ENCODE measurements at regions not wholly inside any gene's neighbourhood (a gene's known extent, or its start where the extent isn't known, plus 50 kb on each side); places are given as distances from the start of the nearest gene placed in this dataset.
"Not testable (repeated sequence)": the region's sequence is repeated elsewhere in the genome, so short reads cannot be mapped to it uniquely, and the experiment has no call there.

- H3K4me3 ChIP-seq (replicated peaks; ENCODE audit: insufficient read depth, low read length), result no peak overlapping the region
- no peak for DNase-seq (ENCODE audit: low read depth in 1 of 2, low spot score in 1 of 2)
- TF ChIP-seq REST (IDR thresholded peaks at IDR 0.05; ENCODE audit: insufficient replicate concordance, low read depth), result no peak
- no peak overlapping the region for H3K27ac ChIP-seq (replicated peaks)
- no peaks in the 10 kb centered on the region for H3K27me3 ChIP-seq (ENCODE audit: insufficient read depth, poor library complexity, severe bottlenecking)
These were observed 186.4 kb upstream of the NANOGP8 start for GRCh38 chr15:35271371-35272043.

- no peak overlapping the region for H3K4me3 ChIP-seq (replicated peaks; ENCODE audit: insufficient read depth, low read length)
- H3K27me3 ChIP-seq (ENCODE audit: insufficient read depth, poor library complexity, severe bottlenecking), result no peaks in the 10 kb centered on the region
- no peak for DNase-seq (ENCODE audit: low read depth in 1 of 2, low spot score in 1 of 2)
- no peak overlapping the region for H3K27ac ChIP-seq (replicated peaks)
- TF ChIP-seq GABPA (IDR thresholded peaks at IDR 0.05; ENCODE audit: low read depth) (no peak), CTCF (IDR thresholded peaks at IDR 0.05; ENCODE audit: insufficient read depth, low read length) (no peak), POLR2AphosphoS5 (IDR thresholded peaks at IDR 0.05; ENCODE audit: low read depth) (no peak), REST (IDR thresholded peaks at IDR 0.05; ENCODE audit: insufficient replicate concordance, low read depth) (no peak), SPI1 (IDR thresholded peaks at IDR 0.05; ENCODE audit: borderline replicate concordance, low read depth) (no peak)
These were observed 175.8 kb upstream of the NANOGP8 start for GRCh38 chr15:35260941-35261340.

- not testable (repeated sequence) for DNase-seq (ENCODE audit: low read depth in 1 of 2, low spot score in 1 of 2); H3K27ac ChIP-seq (replicated peaks); H3K4me3 ChIP-seq (replicated peaks; ENCODE audit: insufficient read depth, low read length); H3K27me3 ChIP-seq (ENCODE audit: insufficient read depth, poor library complexity, severe bottlenecking)
These were observed 175.2 kb upstream of the NANOGP8 start for GRCh38 chr15:35260274-35260673.

- TF ChIP-seq CTCF (IDR thresholded peaks at IDR 0.05; ENCODE audit: insufficient read depth, low read length), result no peak
- TF ChIP-seq REST (IDR thresholded peaks at IDR 0.05; ENCODE audit: insufficient replicate concordance, low read depth), result no peak
- no peak for TF ChIP-seq SPI1 (IDR thresholded peaks at IDR 0.05; ENCODE audit: borderline replicate concordance, low read depth)
- no peak for TF ChIP-seq POLR2AphosphoS5 (IDR thresholded peaks at IDR 0.05; ENCODE audit: low read depth)
- no peak for TF ChIP-seq GABPA (IDR thresholded peaks at IDR 0.05; ENCODE audit: low read depth)
- H3K4me3 ChIP-seq (replicated peaks; ENCODE audit: insufficient read depth, low read length), result no peak overlapping the region
- H3K27me3 ChIP-seq (ENCODE audit: insufficient read depth, poor library complexity, severe bottlenecking), result no peaks in the 10 kb centered on the region
- no peak for DNase-seq (ENCODE audit: low read depth in 1 of 2, low spot score in 1 of 2)
- H3K27ac ChIP-seq (replicated peaks), result no peak overlapping the region
These were observed 171.5 kb upstream of the NANOGP8 start for GRCh38 chr15:35256551-35256950.

Data from HL-60 (cell line).